ENCODE measurements at regions not wholly inside any gene's neighbourhood (a gene's known extent, or its start where the extent isn't known, plus 50 kb on each side); places are given as distances from the start of the nearest gene placed in this dataset.
A peak's percentile ranks its signal among the peaks of the same experiment; 100 is the strongest.

DNA sequence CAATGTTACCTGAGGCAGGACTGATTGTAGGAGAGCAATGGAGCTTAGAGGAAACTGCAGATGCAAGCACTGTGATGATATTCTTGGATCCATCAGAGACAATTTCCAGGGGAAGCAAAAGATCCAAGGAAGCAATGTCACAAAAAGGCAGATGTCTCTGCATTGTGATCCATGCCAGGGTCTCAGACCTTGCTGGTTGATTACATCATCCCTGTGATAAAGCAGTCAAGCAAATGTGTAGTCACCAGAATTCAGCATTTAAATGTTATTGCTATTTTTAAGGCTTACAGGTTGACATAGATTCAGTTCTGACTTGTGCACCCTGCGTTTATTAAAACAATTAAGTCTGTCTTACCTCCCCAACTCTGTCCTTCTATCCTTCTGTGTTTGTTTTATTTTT is 56.8 kb upstream of the CCDC85A start:
- no peak overlapping the region for H3K27ac Mint-ChIP-seq (ENCODE audit: unreplicated experiment)
- no peak for DNase-seq (ENCODE audit: low spot score)
- no peaks in the 10 kb centered on the region for H3K36me3 Mint-ChIP-seq (ENCODE audit: low read depth, unreplicated experiment)
- H3K4me3 Mint-ChIP-seq (ENCODE audit: unreplicated experiment), result no peak overlapping the region
- no peaks in the 10 kb centered on the region for H3K9me3 Mint-ChIP-seq (ENCODE audit: unreplicated experiment)
- peaks cover 5% of the 10 kb centered on the region for H3K4me1 Mint-ChIP-seq (ENCODE audit: unreplicated experiment)
- TF ChIP-seq, protein P1, sequence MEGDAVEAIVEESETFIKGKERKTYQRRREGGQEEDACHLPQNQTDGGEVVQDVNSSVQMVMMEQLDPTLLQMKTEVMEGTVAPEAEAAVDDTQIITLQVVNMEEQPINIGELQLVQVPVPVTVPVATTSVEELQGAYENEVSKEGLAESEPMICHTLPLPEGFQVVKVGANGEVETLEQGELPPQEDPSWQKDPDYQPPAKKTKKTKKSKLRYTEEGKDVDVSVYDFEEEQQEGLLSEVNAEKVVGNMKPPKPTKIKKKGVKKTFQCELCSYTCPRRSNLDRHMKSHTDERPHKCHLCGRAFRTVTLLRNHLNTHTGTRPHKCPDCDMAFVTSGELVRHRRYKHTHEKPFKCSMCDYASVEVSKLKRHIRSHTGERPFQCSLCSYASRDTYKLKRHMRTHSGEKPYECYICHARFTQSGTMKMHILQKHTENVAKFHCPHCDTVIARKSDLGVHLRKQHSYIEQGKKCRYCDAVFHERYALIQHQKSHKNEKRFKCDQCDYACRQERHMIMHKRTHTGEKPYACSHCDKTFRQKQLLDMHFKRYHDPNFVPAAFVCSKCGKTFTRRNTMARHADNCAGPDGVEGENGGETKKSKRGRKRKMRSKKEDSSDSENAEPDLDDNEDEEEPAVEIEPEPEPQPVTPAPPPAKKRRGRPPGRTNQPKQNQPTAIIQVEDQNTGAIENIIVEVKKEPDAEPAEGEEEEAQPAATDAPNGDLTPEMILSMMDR (IDR thresholded peaks at IDR 0.05; ENCODE audit: unreplicated experiment), result no peak
- peaks cover 2% of the 10 kb centered on the region for H3K27me3 Mint-ChIP-seq (ENCODE audit: unreplicated experiment)

DNA sequence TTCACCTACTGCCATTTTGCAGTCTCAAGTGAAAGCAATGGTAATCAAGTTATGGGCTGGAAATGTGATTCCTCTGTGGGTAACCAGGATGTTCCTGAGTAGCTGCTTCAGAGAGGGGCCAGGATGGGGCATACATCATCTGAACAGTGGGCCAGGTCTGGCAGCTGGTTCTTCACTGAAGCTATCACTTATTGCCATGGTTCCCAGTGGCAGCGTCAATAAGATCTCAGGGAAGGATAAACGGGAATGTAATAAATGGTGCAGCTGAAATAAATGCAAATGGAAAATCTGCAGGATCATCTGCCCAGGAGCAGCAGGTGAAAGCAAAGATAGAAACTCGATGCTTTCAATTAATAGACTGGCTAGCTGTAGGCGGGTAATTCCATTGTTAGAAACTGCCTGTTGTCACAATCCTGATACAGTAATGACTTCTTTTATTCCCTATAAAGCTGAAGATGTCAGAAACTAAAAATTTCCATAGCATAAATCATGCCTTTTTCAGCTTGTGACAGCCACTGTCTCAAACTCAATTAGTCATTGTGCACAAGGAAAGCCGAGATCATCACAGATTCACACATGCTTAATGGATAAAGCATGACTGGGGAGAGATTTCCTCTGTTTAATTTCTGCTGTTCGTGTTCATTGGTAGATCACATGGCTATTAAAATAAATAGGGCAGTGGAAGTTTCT is 56.2 kb upstream of the CCDC85A start:
- no peaks in the 10 kb centered on the region for H3K36me3 Mint-ChIP-seq (ENCODE audit: low read depth, unreplicated experiment)
- H3K4me1 Mint-ChIP-seq (ENCODE audit: unreplicated experiment), result peaks cover 5% of the 10 kb centered on the region
- H3K27me3 Mint-ChIP-seq (ENCODE audit: unreplicated experiment), result peaks cover 2% of the 10 kb centered on the region
- H3K4me3 Mint-ChIP-seq (ENCODE audit: unreplicated experiment), result no peak overlapping the region
- H3K27ac Mint-ChIP-seq (ENCODE audit: unreplicated experiment), result no peak overlapping the region
- TF ChIP-seq, protein P1 (IDR thresholded peaks at IDR 0.05; ENCODE audit: unreplicated experiment), result no peak
- H3K9me3 Mint-ChIP-seq (ENCODE audit: unreplicated experiment), result no peaks in the 10 kb centered on the region
- DNase-seq (ENCODE audit: low spot score), result no peak

DNA sequence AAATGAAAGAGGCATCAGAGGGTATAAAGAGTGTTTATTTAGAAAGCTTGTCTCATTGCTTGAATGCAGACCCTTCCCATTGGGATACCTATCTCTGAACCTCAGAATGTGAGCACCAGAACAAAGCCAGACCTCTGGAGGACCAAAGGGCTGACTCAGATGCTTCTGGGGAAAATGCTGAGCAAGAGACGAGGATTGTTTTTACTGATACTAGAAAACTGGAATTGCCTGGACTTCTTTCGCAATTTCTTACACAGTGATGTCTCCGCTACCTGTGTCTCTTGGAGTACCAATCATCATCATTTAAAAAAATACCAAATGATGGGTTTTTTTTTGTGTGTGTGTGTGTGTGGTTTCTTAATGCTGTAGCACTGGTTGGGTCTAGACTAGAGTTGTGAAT is 55.6 kb upstream of the CCDC85A start:
- H3K27ac Mint-ChIP-seq (ENCODE audit: unreplicated experiment), result no peak overlapping the region

DNA sequence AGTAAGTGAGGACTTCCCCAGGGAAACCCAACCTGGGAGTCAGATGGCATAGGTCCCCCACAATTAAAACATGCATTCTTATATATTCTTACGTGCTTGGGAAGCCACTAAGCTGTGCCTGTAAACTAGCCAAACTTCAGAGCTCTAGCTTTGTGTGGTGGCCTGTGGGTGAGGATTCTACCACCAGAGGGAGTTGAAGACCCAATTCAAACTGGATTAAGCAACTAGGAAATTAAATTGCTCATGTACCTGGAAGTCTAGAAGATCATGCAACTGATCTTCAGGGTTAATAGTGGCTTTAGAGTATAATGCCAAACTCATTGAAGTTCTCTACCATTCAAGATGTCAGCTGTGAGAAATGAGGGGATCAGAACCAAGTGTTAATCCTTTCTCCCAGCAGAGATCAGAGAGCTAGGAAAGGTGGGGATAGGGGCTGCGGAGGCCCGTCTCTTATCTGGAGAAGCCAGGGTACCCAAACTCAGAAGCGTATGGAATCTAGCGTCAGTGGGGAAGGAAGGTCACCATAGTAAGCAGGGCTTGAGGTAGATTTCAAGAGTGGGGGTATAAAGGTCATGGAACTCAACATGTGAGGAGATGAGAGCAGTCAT is 53.2 kb upstream of the CCDC85A start:
- TF ChIP-seq, protein P1 (IDR thresholded peaks at IDR 0.05; ENCODE audit: unreplicated experiment), result peak; percentile 75
- H3K27me3 Mint-ChIP-seq (ENCODE audit: unreplicated experiment), result peaks cover 4% of the 10 kb centered on the region
- H3K4me1 Mint-ChIP-seq (ENCODE audit: unreplicated experiment), result peaks cover 20% of the 10 kb centered on the region
- H3K9me3 Mint-ChIP-seq (ENCODE audit: unreplicated experiment), result no peaks in the 10 kb centered on the region
- H3K4me3 Mint-ChIP-seq (ENCODE audit: unreplicated experiment), result no peak overlapping the region
- H3K27ac Mint-ChIP-seq (ENCODE audit: unreplicated experiment), result no peak overlapping the region
- peak; percentile 49 for DNase-seq (ENCODE audit: low spot score)
- H3K36me3 Mint-ChIP-seq (ENCODE audit: low read depth, unreplicated experiment), result no peaks in the 10 kb centered on the region

More for the DNA sequence above, 55.6 kb upstream of the CCDC85A start:
- H3K4me1 Mint-ChIP-seq (ENCODE audit: unreplicated experiment), result peaks cover 7% of the 10 kb centered on the region
- H3K9me3 Mint-ChIP-seq (ENCODE audit: unreplicated experiment), result no peaks in the 10 kb centered on the region
- TF ChIP-seq, protein P1 (IDR thresholded peaks at IDR 0.05; ENCODE audit: unreplicated experiment), result no peak
- H3K4me3 Mint-ChIP-seq (ENCODE audit: unreplicated experiment), result no peak overlapping the region
- DNase-seq (ENCODE audit: low spot score), result no peak
- H3K27me3 Mint-ChIP-seq (ENCODE audit: unreplicated experiment), result peaks cover 4% of the 10 kb centered on the region
- H3K36me3 Mint-ChIP-seq (ENCODE audit: low read depth, unreplicated experiment), result no peaks in the 10 kb centered on the region

DNA sequence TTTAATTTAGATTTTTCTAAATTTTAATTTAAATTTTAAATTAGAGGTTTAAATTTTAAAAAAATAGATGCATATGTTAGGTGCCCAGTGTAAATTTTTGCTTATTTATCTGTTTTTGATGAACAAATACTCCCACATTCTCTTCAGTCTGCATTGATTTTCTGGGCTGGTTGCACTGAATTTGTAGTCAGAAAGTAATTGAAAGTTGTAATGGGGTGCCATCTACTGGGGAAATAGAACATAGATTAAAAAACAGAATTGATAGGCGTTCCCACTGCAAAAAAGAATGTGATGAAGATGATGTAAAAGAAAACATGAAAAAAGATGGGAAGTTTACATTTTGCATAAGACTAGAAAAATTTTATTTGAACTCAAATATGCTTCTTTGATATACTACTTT is 51.7 kb upstream of the CCDC85A start:
- peaks cover 8% of the 10 kb centered on the region for H3K36me3 Mint-ChIP-seq (ENCODE audit: low read depth, unreplicated experiment)
- peaks cover 7% of the 10 kb centered on the region for H3K27me3 Mint-ChIP-seq (ENCODE audit: unreplicated experiment)
- peaks cover 17% of the 10 kb centered on the region for H3K4me1 Mint-ChIP-seq (ENCODE audit: unreplicated experiment)
- H3K4me3 Mint-ChIP-seq (ENCODE audit: unreplicated experiment), result no peak overlapping the region
- H3K9me3 Mint-ChIP-seq (ENCODE audit: unreplicated experiment), result no peaks in the 10 kb centered on the region
- H3K27ac Mint-ChIP-seq (ENCODE audit: unreplicated experiment), result no peak overlapping the region
- TF ChIP-seq, protein P1 (IDR thresholded peaks at IDR 0.05; ENCODE audit: unreplicated experiment), result peak; percentile 58
- no peak for DNase-seq (ENCODE audit: low spot score)
